NCI-H774 (cell line): ENCODE measurements at regions not wholly inside any gene's neighbourhood (a gene's known extent, or its start where the extent isn't known, plus 50 kb on each side); places are given as distances from the start of the nearest gene placed in this dataset.
"Not testable (repeated sequence)": the region's sequence is repeated elsewhere in the genome, so short reads cannot be mapped to it uniquely, and the experiment has no call there.

Source experiments
- DNase-seq: peaks from one replicate; lab custom pipeline; 2025; lab: John Stamatoyannopoulos, UW

DNA sequence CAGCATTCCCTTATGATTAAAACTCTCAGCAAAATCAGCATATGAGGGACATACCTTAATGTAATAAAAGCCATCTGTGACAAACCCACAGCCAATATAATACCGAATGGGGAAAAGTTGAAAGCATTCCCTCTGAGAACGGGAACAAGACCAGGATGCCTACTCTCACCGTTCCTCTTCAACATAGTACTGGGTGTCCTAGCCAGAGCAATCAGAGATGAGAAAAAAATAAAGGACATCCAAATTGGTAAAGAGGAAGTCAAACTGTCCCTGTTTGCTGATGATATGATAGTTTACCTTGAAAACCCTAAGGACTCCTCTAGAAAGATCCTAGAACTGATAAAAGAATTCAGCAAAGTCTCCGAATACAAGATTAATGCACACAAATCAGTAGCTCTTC, 141.6 kb upstream of the MAN1A1 start:
- DNase-seq = not testable (repeated sequence)

DNA sequence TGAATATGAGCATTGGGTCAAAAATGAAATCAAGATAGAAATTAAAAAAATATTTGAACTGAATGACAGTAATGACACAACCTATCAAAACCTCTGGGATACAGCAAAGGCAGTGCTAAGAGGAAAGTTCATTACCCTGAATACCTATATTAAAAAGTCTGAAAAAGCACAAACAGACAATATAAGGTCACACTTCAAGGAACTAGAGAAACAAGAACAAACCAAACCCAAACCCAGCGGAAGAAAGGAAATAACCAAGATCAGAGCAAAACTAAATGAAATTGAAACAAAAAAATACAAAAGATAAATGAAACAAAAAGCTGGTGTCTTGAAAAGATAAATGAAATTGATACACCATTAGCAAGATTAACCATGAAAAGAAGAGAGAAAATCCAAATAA, 140.5 kb upstream of the MAN1A1 start:
- not testable (repeated sequence) for DNase-seq

DNA sequence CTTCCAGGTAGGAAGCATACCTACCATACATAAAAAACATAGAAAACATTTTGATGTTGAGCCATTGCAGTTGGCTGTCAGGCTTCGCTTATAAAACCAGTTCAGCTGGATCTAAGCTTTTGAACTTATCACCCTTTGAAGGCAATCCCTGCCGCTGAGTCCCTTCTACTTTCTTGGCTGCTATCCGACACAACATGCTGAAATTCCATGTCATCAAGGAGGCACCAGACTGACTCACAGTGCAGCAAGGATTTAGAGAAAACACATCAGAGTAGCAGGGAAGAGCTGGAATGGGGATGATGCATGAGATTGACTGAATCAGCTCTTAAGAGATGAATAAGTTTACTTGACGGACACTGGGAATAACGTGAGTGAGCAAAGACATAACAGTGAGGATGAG, 135.0 kb upstream of the MAN1A1 start:
- no peak for DNase-seq

DNA sequence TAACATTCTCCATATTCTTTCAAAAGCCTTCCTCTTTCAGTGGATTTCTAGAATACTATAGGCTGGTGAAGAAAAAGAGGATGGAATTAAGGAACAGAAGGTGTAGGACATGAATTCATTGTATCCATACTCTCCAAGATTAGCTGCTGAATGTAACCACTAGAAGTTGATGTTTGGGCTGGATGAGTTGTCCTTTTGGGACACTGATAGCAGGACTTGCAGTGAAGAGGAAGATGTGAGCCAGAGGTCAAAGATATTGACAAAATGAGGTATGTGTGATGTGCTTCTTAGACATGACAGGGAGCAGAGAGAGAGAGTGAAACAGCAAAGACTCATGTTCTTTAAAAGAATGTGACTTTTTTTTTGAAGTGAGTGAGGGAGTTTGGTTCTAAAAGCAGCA, 134.3 kb upstream of the MAN1A1 start:
- DNase-seq = no peak

DNA sequence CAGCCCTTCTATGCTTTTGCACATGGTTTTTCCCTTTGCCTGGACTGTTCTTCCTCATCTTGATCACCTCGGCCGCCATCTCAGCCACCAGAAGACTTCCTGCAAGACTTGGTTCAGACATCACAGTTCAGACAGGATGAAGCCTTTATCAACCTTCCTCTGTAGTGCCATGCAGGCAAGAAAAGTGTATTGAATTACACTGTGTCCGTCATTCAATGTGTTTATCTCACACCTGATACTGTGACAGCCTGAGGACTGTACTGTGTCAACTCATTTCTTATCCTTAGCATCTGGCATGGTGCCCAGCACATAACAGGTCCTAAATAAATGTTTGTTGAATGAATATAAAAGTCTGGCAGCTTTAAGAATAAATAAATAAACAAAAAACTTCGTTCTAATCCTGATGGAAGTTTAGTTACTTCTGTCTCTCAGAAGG, 133.3 kb upstream of the MAN1A1 start:
- peak; percentile 14 for DNase-seq

DNA sequence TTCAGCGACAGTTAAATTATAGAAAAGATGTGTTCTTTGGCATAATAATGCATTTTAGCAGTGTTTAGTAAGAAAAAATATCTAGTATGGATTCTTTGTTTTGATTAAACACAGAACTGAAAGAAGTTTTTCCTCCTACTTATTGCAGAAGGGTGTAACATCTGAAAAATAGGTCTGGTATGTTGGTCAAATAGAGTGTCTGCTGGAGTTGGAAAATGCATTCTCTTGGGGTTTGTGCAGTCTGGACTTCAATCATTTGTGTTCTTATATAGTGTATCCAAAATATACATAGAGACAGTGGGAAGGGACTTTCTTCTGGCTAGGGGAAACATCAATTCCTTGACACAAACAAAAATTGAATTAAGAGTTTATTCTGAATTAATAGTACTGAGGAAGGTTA, 132.4 kb upstream of the MAN1A1 start:
- no peak for DNase-seq

DNA sequence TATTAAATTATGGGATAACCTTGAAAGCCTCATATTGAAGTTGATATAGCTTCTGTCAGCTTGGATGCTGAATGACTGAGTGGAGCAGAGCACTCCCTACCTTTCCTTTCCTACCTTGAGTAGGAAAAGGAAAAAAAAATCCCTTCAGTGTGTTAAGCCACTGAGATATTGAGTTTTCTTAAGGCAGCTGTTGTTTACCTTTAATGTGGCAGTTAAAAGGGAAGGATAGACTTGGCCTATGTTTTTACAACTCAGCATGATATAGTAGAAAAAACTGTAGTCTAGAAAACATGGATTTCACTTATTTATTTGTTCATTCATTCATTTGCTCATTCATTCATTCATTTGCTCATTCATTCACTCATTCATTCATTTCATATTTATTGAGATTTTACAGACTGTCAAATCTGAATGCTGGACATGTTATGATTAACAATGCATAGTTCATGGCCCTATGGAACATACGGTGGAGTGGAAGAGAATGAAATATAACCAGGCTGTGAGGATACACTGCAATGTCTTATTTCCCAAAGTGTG, 131.5 kb upstream of the MAN1A1 start:
- no peak for DNase-seq

DNA sequence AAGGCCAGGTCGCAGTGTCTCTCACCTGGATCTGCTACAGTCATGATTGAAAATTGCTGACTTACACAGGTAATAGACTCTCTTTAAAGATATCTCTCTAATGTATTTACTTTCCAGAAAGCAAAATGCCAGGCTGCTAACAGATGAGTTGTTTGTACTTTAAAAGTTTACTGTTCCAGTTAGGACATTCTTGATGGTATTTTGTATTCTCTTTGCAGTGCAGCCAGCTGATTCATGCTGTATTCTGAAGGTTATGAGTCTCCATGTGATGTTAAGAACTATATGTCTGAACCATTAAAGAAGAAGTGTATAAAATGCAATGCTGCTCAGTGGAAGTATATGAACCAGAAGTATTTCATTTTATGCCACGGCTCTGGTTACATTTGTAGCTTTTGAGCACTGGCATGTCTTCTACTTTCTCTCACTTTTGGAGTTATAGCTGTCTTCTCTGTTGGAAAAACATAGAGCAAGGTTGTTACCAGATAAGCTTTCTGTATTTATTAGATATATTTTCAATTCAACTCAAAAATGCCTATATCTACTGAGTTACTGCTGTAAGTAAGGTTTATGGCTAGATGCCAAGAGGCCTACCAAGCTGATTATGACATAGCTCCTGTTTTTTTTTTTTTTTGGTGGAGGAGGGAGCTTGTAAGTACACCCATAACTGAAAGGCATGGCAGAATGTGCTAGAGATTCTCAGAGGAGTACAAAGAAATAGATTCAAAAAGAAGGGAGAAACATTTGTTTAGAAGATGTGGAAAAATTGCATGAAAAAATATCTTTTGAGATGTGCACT, 130.5 kb upstream of the MAN1A1 start:
- no peak for DNase-seq

DNA sequence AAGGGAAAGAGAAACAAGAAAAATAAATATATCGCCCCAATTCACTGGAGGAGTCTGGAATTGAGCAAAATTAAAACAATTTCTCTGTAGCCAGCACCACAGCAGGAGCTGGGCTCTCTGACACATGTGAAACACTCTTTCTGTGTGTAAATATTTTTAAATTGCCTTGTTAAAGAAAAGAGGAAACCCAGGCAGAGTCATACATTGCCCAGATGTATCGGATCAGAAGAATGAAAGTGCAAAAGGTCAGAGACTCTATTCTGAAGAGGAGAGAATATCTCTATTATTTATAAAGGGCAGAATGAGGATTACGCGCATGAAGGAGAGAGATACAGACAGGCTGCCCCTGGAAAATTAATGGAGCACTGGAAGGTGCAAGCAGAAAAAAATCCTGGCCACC, 127.0 kb upstream of the MAN1A1 start:
- no peak for DNase-seq

DNA sequence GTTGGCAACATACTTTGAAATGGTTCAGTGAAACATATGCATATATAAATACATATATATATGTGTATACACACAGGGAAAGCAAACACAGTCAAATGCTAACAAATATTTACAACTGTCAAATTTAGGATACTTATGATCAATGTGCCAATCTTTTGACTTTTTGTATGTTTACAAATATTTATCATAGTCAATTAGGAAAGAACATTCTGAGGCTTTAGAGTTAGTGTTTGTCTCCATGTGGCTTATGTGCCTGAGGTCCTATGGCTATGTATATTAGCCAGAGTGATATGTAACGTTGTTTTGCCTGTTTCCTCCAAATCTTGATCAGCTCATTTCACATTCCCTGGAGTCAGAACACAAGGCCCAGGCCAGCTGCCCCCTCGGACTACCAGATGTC, 126.5 kb upstream of the MAN1A1 start:
- no peak for DNase-seq

DNA sequence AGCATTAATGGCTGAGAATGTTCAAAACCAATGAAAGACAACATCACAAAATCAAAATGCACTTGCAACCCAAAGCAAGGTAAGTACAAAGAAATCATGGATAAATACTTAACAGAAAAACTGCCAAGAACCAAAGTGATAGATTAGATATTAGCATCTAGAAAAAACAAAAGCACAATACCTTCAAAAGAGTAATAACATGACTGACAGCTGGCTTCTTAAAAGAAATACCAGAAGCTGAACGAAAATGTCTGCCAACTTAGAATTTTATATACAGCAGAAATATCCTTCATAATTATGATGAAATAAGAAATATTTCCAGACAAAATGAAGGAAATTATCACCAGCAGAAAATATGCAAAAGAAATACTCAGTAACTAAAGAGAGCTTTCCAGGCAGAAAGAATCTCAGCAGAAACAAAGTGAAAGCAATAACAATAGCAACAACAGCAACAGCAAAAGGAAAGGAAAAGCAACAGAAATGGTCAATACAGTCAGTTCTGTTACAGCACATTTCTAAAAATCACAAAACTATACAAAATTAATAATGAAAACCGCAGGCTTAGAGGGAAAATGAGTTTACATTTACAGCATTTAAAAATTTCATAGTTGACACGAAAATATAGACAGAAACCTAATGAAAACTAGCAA, 121.5 kb upstream of the MAN1A1 start:
- DNase-seq = no peak

DNA sequence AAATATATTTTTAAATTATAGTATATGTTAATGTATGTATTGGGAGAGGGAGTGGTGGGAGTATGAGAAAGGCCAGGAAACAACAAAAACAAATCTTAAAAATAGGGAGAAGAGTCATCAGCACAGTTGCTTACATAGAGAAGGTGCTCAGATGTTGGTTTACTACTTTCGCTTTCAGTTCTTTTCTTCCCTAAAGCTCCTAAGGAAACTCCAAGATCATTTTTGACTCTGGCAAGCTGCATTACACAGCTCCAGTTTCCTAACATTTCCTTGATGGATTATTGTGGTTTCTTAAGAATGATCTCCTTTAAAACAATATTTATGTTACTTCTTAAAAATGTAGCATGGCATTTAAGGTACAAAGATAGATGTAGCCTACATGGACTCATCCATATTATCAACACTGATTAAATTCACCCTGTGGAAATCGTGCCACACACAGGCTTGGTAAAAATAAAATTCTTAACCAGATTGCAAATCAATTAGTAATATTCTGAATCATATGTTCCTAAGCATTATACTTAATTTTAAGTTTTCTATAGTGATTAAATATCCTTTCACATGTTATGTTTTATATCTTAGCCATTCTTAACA, 118.0 kb upstream of the MAN1A1 start:
- DNase-seq = no peak

DNA sequence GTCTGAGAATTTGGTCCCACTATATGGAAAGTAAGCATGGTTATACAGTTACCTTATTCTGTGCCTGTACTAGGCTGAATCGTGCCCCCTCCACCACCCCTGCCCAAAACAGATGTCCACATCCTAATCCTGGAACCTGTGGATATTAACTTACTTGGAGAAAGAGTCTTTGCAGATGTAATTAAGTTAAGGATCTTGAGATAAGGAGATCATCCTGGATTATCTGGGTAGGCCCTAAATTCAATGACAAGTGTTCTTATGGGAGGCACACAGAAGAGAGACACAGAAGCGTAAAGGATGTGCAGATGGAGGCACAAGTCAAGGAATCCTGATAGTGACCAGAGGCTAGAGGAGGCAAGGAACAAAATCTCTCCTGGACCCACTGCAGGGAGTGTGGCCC, 116.7 kb upstream of the MAN1A1 start:
- no peak for DNase-seq

DNA sequence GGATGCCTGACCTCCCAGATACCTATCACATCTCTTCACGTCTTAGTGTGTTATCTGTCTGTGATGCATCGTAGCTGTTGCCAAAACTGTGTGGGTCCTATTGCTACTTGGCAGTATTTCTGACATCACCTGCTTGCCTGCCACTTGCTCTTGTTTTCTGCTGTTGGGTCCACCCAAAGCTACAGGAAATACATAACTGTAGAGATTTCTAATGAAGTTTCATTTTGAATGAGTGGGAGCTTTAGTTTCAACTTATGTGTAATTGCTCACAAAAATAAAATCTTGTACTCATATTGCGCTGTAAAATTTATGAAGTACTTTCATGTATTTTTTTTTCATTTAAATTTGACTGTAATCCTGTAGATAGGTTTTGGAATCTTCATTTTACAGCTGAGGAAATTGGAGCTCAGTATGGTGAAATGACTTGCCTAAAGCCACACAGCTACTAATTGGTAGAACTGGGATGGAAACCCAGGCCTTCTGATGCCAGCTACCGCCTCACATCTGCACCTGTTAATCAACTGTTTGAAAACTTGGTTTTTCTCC, 113.6 kb upstream of the MAN1A1 start:
- no peak for DNase-seq

DNA sequence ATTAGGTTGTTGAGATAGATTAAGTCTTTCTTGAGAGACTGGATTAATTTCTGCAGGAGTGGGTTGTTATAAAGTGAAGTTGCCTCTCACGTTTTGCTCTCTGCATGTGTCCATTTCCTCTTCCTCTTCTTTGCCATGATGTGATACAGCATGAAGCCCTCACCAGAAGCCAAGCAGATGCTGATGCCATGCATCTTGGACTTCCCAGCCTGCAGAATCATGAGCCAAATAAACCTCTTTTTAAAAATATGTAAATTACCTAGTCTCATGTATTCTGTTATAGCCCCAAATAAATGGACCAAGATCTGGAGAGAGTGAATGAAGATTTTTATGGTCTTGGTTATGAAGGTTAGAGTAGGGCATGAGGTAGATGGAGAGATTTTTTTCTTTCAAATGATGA, 111.6 kb upstream of the MAN1A1 start:
- DNase-seq = no peak

DNA sequence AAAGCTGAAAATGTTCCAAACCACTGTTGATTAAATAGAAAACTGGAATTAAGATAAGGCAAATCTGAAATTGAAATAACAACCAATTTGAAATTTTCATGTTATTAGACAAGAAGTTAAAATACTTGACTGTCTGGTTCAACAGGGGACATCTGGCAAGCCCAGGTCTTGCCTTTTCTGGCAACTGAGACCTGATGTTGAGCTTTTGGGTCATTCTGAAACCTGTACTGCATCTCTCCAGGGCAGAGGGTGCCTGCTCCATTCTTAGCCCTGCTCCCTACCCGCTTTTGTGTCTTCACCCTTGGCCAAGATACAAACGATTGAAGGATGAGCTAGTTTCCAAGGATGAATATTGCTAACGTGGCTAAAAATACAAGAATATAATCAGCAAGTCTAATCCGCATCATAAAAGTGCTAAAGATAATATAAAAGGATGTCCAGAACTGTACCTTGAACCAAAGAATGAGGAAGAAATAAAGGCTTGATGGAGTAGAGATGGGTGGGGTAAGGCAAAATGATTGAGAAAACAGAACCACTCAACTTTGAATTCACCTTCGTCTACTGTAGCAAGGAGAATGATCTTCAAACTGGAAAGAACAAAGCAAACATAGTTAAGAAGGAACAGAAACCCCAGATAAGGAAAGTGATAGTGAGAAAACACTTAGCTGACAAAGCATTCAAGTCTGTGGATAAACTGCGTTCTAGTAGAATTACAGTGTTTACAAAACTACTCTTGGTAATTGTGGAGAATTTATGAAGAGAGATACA, 109.8 kb upstream of the MAN1A1 start:
- DNase-seq = no peak

DNA sequence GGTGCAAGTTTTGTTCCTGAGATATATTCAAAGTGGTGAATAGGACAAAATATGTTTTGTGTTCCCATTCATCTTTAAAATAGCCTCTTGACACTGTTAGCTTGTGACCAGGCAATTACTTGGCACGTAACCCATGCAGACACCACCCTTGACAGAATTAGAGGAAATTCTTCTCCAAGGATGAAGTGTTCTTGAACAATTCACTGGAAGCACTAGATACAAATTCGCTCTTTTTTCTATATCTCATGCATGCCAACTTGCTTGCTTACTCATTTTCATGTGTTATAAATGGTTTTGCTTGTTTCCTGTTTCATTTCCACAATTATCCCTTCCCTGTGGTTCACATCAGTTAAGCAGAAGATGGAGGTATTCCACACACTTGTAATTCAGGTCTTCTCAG, 105.2 kb upstream of the MAN1A1 start:
- no peak for DNase-seq

DNA sequence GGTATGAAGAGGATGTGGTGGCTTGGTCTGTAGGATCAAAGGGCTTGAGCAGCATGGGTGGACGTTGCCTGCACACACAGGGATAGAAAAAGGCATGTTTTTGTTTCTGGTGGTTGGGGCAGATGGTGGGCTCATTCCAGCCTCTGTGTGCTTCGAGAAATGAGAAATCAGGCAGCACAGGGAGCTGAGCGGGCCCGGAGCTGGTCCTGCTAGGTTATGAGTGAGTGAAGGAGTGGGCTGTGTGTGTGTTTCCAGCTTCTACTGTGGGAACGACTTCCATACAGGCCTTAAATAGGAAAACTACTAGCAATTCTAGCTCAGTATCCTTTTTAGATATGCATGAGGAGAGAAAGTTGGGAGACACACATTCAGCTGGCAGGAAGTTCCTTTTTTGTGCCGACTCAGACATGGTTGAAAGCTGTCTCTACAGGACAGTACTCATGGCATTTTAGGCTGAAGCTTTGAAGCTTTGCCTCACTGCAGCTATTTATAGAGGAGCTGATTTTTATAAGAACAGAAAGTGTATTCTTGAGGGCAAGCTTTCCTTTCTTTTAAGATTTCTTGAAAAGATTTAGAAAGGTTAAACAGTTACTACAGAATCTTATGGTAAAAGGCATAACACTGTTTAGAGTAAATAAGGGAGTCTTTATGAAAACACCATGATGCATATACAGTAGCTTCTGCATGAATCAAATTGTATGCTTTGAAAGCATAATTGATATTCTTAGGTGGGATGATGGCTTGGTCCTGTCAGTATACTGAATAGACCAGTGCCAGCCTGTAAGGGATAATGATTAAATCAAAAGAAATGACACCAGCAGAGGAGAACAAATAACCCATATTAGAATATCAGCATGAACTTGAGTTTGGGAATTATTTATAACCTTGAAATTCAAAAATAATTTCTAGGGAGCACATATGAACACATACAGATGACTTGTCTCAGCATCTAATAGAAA, 104.0 kb upstream of the MAN1A1 start:
- DNase-seq = no peak

DNA sequence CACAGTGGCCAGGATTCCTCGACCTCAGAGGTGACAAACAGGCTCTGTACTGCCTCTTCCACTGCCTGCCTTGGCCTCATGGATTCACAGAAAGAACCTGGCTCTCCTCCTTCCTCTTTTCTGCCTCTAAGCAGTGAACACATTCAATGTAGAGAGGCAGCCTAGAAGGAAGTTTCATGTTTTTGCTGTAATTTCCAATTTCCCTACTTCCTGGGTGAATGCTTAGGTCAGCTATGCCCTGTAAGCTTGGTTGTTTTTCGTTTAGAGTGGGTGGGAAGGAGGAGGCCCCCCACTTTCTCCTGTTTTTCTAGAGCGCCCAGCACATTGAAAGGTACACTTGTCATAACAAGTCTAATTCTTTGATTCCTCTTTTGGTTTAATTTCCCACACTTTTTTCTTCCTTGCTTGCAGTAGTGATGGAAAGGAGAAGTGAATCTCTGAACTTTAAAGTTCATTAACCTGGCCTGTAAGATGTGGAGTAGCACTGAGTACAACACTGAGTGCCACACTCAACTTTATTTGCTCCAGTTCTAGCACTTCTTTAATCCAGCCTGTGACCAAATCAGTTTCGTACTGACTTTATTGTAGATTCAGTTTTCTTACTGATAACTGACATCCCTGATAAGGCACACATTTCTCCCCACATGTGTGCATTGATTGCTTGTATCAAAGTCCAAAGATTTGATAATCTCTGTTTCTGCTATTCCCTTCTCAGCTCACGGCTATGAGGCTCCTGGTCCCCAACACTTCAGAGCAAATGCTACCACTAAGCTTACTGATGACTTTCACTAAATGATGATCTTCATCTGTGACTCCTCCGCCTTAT, 100.0 kb upstream of the MAN1A1 start:
- DNase-seq = no peak

DNA sequence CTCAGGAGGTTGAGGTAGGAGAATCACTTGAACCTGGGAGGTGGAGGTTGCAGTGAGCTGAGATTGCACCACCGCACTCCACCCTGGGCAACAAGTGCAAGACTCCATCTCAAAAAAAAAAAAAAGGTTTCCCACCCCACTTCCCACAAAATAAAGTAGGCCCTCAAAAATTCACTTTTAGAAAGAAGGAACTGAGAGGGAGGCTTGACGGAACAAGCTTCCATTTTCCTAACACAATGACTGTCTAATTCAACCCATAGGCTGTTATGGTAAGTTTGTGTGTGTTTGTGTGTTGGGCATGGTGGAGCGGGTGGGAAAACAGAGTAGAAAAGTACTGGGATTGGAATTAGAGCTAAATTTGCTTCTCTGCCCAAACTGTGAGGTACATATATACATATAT, 98.4 kb upstream of the MAN1A1 start:
- DNase-seq = no peak
